ENCODE measurements at regions not wholly inside any gene's neighbourhood (a gene's known extent, or its start where the extent isn't known, plus 50 kb on each side); places are given as distances from the start of the nearest gene placed in this dataset.

- no peak for DNase-seq
Observed at GRCh38 chr2:145488571-145488970, 968.7 kb upstream of the ZEB2 start.

DNA sequence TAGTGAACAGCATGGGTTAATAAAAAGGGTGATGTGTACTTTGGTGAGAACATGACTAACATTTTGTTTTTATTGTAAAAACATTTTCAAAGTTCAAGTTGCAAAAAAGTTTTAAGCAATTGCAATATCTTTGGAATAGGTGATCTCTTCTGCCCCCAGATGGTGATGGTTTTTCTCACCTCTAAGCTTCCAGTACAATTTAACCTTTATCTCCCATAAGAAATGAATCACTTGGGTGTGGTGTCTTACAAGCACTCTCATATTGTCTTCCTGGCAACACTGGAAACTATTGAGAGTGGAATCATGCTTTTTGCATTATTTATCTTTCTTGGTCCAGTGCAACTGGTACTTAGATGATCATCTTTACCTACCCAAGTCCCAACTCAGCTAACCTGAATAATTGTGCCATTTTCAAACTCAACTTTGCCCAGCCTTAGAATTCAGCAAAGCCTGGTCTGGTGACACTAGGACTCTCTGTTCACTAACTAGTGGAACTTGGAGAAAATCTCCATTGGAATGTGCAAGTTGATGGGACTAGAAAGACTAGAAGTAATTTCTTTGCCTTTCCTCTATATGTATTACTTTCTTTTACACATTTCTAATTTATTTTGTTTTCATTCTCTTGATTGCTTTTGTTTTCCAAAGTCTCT lies 964.7 kb upstream of the ZEB2 start:
- no peak for DNase-seq

DNA sequence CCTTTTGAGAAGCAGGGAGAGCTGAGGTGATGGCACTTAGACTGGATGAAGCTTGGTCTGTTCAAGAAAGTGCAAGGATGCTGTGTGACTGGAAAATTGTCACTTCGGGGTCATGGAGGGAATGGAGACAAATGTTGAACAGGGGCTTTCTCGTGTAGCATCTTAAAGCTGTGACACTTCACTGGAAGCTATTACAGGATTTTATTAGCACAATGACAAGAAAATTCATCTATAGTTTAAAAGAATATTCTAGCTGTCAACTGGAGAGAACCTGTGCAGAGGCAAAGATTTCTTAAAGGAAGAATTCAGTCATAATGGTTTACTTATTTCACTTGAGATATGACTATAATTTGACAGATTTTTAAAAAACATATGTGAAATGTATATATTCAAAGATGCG lies 963.9 kb upstream of the ZEB2 start:
- no peak for DNase-seq

DNA sequence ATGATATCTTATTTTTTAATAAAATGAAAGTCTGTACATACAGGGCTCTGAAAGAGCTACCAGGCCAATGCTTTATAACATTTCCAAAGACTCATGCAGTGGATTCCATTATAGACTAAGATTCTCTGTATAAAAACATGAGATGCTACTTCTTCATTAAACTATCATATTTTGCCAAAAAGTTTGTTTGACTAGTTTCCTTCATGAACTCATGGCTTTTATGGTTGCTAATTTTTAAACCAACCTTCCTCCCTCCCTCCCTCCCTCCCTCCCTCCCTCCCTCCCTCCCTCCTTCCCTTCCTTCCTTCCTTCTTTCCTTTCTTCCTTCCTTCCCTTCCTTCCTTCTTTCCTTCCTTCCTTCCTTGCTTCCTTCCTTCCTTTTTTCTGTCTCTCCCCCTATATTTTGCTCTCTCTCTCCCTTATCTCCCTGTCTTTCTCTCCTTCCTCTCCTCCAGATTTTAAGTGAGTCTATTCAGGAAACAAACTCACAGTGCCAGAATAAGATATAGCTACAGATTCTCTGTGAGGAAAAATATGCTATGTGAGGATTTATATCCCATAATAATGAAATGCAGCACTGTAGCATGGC lies 961.5 kb upstream of the ZEB2 start:
- DNase-seq, result no peak

GRCh38 chr2:145464866-145465265 lies 944.9 kb upstream of the ZEB2 start:
- no peak for DNase-seq

GRCh38 chr2:145460112-145460511 lies 940.2 kb upstream of the ZEB2 start:
- no peak for DNase-seq

DNA sequence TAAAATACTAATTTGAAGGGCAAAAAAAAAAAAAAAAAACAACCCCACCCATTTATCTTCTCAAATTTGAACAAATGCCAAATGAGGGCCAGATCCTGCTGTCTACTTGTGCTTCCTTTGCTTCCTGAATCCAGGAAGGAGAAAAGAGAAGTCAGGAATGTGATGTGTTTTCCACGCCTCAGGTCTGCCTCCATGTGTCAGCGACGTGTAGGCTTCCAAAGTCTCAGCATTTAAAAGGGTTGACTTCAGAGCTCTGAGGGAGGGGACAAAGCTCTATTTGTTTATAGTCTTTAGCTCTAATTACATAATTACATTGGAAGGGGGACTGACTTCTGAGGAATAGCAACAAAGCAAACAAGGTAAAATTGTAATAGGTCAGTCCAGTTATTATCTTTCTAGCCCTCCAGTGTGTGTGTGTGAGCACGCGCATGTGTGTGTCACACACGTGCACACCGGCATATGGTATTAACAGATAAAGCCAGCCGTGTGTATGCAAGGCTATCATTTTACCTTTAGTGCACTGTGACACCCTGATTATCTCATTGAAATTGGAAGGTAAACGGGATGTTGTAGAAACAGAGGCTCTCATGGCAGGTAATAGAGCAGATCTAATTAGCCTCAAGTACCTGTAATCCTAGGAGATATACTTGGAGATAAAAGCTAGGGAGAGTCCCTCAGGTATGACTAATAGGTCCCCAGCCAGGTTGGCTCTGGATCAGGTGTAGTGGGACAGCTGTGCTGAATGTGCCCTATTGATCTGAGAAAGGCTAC lies 911.4 kb upstream of the ZEB2 start:
- DNase-seq, result no peak

- no peak for DNase-seq
Observed at GRCh38 chr2:145423809-145424208, 903.9 kb upstream of the ZEB2 start.

DNA sequence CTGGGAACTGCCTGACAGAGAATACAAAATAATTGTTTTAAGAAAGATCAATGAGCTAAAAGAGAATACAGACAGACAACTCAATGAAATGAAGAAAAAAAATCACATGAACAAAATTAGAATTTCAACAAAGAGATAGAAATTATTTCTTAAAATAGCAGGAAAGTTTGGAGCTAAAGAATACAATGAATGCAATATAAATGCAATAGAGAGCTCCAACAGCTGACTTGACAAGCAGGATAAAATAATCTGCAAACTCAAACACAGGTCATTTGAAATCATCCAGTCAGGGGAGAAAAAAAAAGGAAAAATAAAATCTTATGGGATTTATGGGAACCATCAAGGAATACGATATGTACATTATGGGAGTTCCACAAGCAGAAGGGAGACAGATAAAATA lies 902.7 kb upstream of the ZEB2 start:
- no peak for DNase-seq

- DNase-seq, result no peak
Observed at GRCh38 chr2:145421841-145422240, 901.9 kb upstream of the ZEB2 start.

GRCh38 chr2:145416640-145417039 lies 896.7 kb upstream of the ZEB2 start:
- DNase-seq, result no peak

DNA sequence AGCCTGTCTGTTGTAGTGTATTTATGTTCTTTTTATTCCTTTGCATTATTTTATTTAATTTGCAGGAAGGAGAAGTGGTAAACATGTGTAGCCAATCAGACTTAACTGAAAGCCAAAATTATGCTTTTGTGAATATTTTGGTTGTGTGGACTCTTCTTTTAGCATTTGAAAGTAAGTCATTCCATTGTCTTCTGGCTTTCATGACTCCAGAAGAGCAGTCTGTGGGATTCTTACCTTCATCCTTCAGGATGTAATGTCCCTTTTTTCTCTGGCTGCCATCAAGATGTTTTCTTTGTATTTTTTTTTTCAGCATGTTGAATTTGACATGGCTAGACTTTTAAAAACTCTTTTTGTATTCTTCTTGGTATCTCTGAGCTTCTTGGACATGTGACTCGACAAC lies 895.2 kb upstream of the ZEB2 start:
- DNase-seq, result no peak

DNA sequence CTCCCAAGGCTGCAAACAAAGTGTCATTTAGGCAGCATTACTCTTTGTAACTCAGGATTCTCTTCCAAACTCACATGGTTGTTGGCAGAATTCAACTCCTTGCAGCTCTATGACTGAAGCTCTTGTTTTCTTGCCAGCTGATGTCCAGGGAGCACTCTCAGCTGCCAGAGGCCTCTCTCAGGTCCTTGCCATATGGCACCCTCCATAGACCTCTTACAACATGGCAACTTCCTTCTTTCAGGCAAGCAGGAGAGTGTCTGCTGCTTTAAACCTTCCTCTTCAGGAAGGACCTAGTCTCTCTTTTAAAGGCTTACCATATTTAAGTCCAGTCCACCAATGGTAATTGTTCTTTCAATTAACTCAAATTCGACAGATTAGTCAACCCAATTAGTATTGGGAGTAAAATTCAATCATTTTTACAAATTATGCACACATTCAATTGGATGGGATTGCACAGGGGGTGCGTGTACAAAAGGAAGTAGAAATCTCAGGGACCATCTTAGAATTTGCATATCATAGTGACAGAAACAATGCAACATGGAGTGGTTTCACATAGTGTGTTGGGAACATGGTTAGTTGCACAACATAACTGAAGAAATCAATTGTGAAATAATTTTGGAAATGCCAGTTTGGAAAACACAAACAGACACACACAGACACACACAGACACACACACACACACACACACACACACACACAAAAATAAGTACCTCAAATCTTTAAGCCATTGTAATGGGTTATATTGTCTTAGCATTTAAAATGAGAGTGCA lies 893.5 kb upstream of the ZEB2 start:
- no peak for DNase-seq

DNA sequence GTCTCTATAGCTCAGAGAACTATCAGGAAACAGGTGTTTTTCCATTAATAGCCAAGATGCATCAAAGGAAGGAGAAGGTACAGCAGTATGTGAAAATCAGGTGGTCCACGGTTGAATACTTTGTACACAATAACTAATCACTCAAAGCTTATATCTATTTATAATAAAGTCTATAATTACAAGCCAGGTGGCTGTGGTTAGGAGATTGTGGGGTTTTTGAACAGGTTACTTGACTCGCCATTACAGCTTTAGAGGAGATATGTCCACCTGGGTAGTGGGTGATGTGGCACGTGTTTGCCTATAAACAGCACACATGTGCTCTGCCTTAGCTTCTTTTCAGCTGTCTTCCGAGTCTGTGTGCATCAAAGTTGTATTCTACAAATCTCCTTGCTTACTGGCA lies 892.2 kb upstream of the ZEB2 start:
- DNase-seq, result no peak

DNA sequence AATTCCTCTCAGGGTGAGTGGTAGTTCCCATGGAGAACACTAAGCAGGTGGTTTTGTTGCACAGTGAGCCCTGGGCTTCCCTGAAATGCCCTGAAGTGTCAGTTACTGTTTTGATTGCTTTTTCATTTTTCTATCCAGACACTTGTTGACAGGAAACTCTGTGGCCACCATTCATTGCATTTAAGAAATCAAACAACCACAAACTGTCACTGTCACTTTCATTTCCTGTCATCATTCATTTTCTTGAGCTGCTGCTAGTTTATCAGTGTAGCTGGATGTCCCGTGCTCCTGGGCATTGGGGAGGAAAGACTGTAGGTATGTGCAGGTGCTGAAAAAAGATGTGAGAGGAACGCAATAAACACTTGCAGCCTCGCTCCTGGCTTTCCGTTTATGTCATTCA lies 891.6 kb upstream of the ZEB2 start:
- DNase-seq, result no peak

DNA sequence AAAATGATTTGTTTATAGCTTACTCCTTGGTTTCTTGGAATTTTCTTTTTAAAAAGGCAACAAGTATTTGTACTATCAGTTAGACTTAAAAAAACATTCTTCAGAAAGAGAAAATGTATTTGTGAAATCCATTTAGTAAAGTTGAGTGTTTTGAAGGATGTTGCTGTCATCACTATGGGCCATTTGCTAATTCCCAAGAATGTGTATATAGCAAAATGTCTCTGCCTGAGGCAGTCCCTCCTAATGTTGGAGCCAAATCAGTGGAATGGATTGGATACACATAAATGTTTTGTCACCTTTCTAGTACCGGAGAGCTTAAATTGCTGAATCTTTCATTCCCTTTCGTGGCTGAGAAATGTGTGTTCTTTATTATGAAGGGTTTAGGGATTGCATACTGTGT lies 890.2 kb upstream of the ZEB2 start:
- no peak for DNase-seq

GRCh38 chr2:145408980-145409379 lies 889.1 kb upstream of the ZEB2 start:
- DNase-seq, result no peak

GRCh38 chr2:145404690-145405089 lies 884.8 kb upstream of the ZEB2 start:
- no peak for DNase-seq

DNA sequence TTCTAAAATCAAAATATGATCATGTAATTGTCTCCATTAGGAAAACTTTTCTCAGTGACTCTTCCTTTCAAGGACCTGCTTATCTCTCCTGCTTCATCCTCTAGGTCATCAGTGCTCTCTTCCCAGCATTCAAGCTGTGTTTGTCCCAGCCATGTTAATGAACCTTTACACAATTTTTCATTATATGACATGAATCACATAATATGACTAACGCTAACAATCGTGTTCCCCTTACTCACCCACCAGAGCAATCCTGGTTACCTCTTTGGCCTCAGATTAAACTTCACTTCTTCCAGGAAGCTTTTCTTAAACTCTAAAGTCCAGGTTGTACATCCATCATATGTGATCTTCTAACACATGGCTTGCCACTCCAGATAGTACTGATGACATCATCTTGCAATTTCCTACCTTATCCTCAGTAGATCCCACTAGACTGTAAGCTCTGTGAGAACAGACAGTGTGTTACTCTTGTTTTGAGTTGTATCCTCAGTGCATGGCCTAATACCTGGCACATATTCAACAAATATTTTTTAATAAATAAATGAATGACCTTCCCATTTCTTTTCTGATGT lies 882.9 kb upstream of the ZEB2 start:
- no peak for DNase-seq

GRCh38 chr2:145399131-145399530 lies 879.2 kb upstream of the ZEB2 start:
- no peak for DNase-seq

DNA sequence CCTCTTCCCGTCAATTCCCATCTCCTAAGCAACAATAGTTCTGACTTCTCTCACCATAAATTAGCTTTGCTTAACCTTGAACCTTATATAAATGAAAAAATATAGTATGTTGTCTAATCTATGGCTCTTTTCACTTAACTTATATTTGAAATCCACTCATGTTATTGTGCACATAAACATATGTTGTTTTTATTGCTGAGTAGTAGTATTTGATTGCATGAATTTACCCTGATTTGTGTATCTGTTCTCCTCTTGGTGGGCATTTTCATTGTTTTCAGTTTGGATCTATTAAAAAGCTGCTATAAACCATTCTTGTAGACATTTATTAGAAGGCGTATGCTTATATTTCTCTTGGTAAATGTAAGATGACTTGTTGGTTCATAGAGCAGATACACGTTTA lies 874.3 kb upstream of the ZEB2 start:
- no peak for DNase-seq

DNA sequence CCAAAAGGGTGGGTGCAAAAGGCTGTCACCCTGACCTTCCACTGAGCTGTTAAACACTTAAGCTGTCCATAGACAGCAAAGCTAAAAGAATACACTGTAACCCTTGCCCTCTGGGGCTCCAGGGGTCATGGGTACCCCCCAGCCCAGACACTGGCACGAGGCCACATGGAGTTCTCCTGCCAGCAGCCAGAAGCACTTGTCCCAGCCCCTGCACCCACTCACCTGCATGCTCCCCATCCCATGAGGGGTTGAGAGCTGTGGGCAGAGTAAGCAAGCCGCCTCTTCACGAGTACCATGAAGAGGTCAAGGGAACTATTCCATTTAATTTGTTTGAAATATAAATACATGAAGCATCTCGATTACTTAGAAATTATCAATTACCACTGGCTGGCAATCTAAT lies 867.1 kb upstream of the ZEB2 start:
- DNase-seq, result no peak

- DNase-seq, result no peak
Observed at GRCh38 chr2:145383961-145384360, 864.0 kb upstream of the ZEB2 start.

Data from GF-D8 (cell line).